Activated T-helper 17 cell treated with anti-CD3 and anti-CD28 coated beads, Interleukin-2, amount 50 U/mL, for 72 hours (primary cell): ENCODE measurements at regions not wholly inside any gene's neighbourhood (a gene's known extent, or its start where the extent isn't known, plus 50 kb on each side); places are given as distances from the start of the nearest gene placed in this dataset.
A peak's percentile ranks its signal among the peaks of the same experiment; 100 is the strongest.

Experiments used
- ATAC-seq: fragments of 150-1000 bp; cut with Tn5 transposase; replicated peaks from 2 replicates; pipeline ENCODE4 v1.10.0; 2021; ENCODE audit warnings: mild to moderate bottlenecking, moderate library complexity
- H3K27ac Mint-ChIP-seq: one replicate; pipeline ENCODE4 v1.8.0; 2022; ENCODE audit warnings: mixed read lengths
- H3K27me3 Mint-ChIP-seq: one replicate; pipeline ENCODE4 v1.8.0; 2022; ENCODE audit warnings: mixed read lengths
- H3K36me3 Mint-ChIP-seq: one replicate; pipeline ENCODE4 v1.8.0; 2022; ENCODE audit warnings: low read depth, mild to moderate bottlenecking, mixed read lengths
- H3K4me1 Mint-ChIP-seq: one replicate; pipeline ENCODE4 v1.8.0; 2022; ENCODE audit warnings: mixed read lengths
- H3K4me3 Mint-ChIP-seq: one replicate; pipeline ENCODE4 v1.8.0; 2022; ENCODE audit warnings: mild to moderate bottlenecking, mixed read lengths
- H3K9me3 Mint-ChIP-seq: one replicate; pipeline ENCODE4 v1.8.0; 2022; ENCODE audit warnings: mixed read lengths

DNA sequence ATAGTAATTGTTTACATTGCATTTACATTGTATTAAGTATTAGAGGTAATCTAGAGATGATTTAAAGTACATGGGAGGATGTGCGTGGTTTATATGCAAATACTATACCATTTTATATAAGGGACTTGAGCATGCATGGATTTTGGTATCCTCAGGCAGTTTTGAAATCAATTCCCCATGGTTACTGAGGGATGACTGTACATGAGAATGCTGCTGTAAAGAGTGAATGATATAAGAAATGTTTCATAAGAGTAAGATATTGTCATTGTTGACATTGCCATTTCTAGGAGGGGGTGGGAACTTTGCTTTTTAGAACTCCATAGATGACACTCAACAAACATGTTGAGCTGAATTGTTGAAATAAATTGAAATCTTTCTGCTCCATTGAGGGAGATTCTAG, 185.0 kb downstream of the SEMA6A start:
- Mint-ChIP-seq H3K27me3 (no peaks in the 10 kb centered on the region), H3K4me3 (no peak overlapping the region), H3K27ac (no peak overlapping the region), H3K36me3 (peaks cover 8% of the 10 kb centered on the region), H3K9me3 (peaks cover 14% of the 10 kb centered on the region), H3K4me1 (no peaks in the 10 kb centered on the region)
- no peak for ATAC-seq

GRCh38 chr5:116388564-116389258, 185.9 kb downstream of the SEMA6A start:
- ATAC-seq, result no peak
- no peak overlapping the region for H3K4me3 Mint-ChIP-seq
- H3K36me3 Mint-ChIP-seq, result peaks cover 10% of the 10 kb centered on the region
- no peaks in the 10 kb centered on the region for H3K27me3 Mint-ChIP-seq
- peaks cover 14% of the 10 kb centered on the region for H3K9me3 Mint-ChIP-seq
- H3K27ac Mint-ChIP-seq, result no peak overlapping the region
- no peaks in the 10 kb centered on the region for H3K4me1 Mint-ChIP-seq

GRCh38 chr5:116387738-116388137, 186.9 kb downstream of the SEMA6A start:
- no peak overlapping the region for H3K27ac Mint-ChIP-seq
- H3K9me3 Mint-ChIP-seq, result peaks cover 14% of the 10 kb centered on the region
- no peak for ATAC-seq
- no peak overlapping the region for H3K4me3 Mint-ChIP-seq
- peaks cover 16% of the 10 kb centered on the region for H3K36me3 Mint-ChIP-seq
- H3K27me3 Mint-ChIP-seq, result no peaks in the 10 kb centered on the region
- H3K4me1 Mint-ChIP-seq, result no peaks in the 10 kb centered on the region

GRCh38 chr5:116386633-116387032, 188.0 kb downstream of the SEMA6A start:
- H3K27me3 Mint-ChIP-seq, result no peaks in the 10 kb centered on the region
- peaks cover 24% of the 10 kb centered on the region for H3K36me3 Mint-ChIP-seq
- ATAC-seq, result no peak
- no peak overlapping the region for H3K27ac Mint-ChIP-seq
- H3K9me3 Mint-ChIP-seq, result peaks cover 14% of the 10 kb centered on the region
- no peak overlapping the region for H3K4me3 Mint-ChIP-seq
- H3K4me1 Mint-ChIP-seq, result no peaks in the 10 kb centered on the region

- H3K27me3 Mint-ChIP-seq, result no peaks in the 10 kb centered on the region
- no peaks in the 10 kb centered on the region for H3K4me1 Mint-ChIP-seq
- H3K36me3 Mint-ChIP-seq, result peaks cover 30% of the 10 kb centered on the region
- H3K4me3 Mint-ChIP-seq, result no peak overlapping the region
- no peak for ATAC-seq
- H3K9me3 Mint-ChIP-seq, result peaks cover 3% of the 10 kb centered on the region
- H3K27ac Mint-ChIP-seq, result no peak overlapping the region
Measured at GRCh38 chr5:116382874-116383266, 191.8 kb downstream of the SEMA6A start.

DNA sequence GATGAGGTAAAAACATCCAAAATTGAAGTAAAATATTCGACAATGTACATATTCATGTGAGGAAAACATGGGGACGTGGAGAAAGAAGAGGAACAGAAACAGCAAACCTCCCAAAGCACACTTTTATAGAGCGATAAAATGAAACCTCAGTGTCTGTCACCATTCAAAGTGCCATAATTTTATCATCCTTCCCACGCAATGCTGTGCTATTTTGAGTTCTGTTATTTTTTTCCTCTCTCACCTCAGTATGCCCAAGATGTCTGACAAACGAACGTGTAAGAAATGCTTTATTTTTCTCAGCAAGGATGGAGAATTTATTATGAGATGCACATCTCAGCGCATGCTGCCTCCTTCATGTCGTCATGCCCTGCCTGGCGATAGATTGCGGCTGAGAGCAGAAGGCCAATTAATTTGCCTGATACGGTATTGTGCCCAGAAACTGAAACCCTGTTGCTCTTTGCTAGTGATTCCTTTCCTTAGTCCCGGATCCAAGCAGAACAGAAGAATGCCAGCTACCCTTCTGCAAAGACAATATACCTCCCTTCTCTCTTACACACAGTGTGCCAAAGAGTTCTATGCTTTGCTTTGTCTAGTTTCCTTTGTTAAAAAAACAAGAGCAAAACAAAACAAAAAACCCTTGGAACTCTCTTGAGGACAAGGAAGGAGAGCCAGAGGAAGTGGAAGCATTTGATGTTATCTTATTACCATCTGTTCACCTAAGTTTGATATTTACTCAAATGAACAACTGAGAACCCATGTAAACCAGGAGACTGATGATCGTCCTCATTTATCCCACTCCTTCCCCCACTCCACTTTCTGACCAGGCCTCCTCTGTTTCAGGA, 192.4 kb downstream of the SEMA6A start:
- peaks cover 30% of the 10 kb centered on the region for H3K36me3 Mint-ChIP-seq
- H3K4me1 Mint-ChIP-seq, result no peaks in the 10 kb centered on the region
- H3K27ac Mint-ChIP-seq, result no peak overlapping the region

DNA sequence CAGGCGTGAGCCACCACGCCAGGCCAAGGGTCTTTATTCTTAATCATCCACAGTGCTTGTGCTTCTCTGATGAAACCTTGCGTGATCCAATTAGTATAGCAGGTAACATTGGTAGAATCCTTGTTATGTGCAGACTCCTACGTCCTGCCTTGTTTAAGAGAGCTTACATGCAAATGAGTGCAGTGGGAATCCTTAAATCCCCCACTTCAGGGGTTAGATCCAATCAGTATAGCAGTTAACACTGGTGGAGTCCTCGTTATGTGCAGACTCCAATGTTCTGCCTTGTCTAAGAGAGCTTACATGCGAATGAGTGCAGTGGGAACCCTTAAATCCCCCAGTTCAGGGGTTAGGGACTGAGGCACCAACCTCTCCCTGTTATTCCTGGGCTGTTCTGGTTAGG, 193.4 kb downstream of the SEMA6A start:
- ATAC-seq, result no peak
- H3K4me1 Mint-ChIP-seq, result no peaks in the 10 kb centered on the region
- no peak overlapping the region for H3K4me3 Mint-ChIP-seq
- H3K27me3 Mint-ChIP-seq, result no peaks in the 10 kb centered on the region
- H3K9me3 Mint-ChIP-seq, result peaks cover under 1% of the 10 kb centered on the region
- H3K27ac Mint-ChIP-seq, result no peak overlapping the region
- H3K36me3 Mint-ChIP-seq, result peaks cover 27% of the 10 kb centered on the region

More for the DNA sequence above, 192.4 kb downstream of the SEMA6A start:
- Mint-ChIP-seq H3K27me3 (no peaks in the 10 kb centered on the region), H3K4me3 (no peak overlapping the region), H3K9me3 (peaks cover 3% of the 10 kb centered on the region)
- ATAC-seq, result no peak

DNA sequence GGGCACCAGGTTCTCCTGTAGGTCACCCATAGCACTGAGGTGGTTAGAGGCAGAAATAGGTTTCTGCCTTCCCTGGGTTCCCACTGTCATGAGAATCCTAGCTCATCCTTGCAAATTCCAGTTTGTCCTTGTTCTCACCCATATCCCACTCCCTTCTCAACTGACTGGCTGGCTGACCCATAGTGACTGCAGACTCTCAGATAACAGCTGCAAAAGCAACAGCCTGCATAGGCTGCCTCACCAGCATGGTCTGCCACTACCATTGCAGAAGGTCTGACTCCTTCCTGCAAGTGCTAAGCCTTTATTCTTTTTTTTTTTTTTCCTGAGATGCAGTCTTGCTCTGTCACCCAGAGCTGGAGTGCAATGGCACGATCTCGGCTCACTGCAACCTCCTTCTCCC, 194.0 kb downstream of the SEMA6A start:
- no peaks in the 10 kb centered on the region for H3K9me3 Mint-ChIP-seq
- no peaks in the 10 kb centered on the region for H3K27me3 Mint-ChIP-seq
- H3K4me1 Mint-ChIP-seq, result no peaks in the 10 kb centered on the region
- H3K36me3 Mint-ChIP-seq, result peaks cover 22% of the 10 kb centered on the region
- no peak overlapping the region for H3K27ac Mint-ChIP-seq
- no peak for ATAC-seq
- H3K4me3 Mint-ChIP-seq, result no peak overlapping the region

DNA sequence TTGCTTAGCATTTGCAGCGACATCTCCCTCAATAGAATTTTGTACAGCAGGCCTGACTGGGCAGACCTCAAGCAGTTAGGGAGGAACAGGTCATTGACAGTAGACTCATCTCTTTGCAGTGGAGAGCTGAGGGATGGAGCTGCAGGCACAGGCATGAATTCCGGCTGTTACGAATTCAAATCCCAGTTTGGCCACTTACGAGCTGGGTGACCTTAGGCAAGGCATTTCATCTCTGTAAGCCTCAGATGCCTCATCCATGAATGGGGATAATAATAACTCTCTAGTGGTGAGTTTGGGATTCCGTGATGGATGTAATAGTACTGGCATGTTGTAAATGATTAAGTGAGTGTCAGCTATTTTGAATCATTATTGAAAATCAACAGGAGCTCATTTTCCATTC, 195.3 kb downstream of the SEMA6A start:
- Mint-ChIP-seq H3K27ac (no peak overlapping the region), H3K27me3 (no peaks in the 10 kb centered on the region), H3K4me1 (no peaks in the 10 kb centered on the region), H3K36me3 (peaks cover 22% of the 10 kb centered on the region), H3K4me3 (no peak overlapping the region), H3K9me3 (no peaks in the 10 kb centered on the region)
- ATAC-seq, result no peak

GRCh38 chr5:116378777-116379121, 195.9 kb downstream of the SEMA6A start:
- no peak for ATAC-seq

GRCh38 chr5:116378007-116378776, 196.4 kb downstream of the SEMA6A start:
- H3K27ac Mint-ChIP-seq, result no peak overlapping the region
- no peak for ATAC-seq
- no peaks in the 10 kb centered on the region for H3K9me3 Mint-ChIP-seq
- H3K4me1 Mint-ChIP-seq, result no peaks in the 10 kb centered on the region
- H3K27me3 Mint-ChIP-seq, result no peaks in the 10 kb centered on the region
- peaks cover 14% of the 10 kb centered on the region for H3K36me3 Mint-ChIP-seq
- no peak overlapping the region for H3K4me3 Mint-ChIP-seq

More at GRCh38 chr5:116378777-116379121, 195.9 kb downstream of the SEMA6A start:
- no peaks in the 10 kb centered on the region for H3K27me3 Mint-ChIP-seq
- no peaks in the 10 kb centered on the region for H3K9me3 Mint-ChIP-seq
- peaks cover 20% of the 10 kb centered on the region for H3K36me3 Mint-ChIP-seq
- no peak overlapping the region for H3K4me3 Mint-ChIP-seq
- no peaks in the 10 kb centered on the region for H3K4me1 Mint-ChIP-seq
- H3K27ac Mint-ChIP-seq, result no peak overlapping the region

- Mint-ChIP-seq H3K36me3 (peaks cover 14% of the 10 kb centered on the region), H3K27me3 (no peaks in the 10 kb centered on the region), H3K4me1 (no peaks in the 10 kb centered on the region), H3K4me3 (no peak overlapping the region), H3K9me3 (no peaks in the 10 kb centered on the region), H3K27ac (no peak overlapping the region)
- no peak for ATAC-seq
Measured at GRCh38 chr5:116377276-116378006, 197.2 kb downstream of the SEMA6A start.

- ATAC-seq, result no peak
- Mint-ChIP-seq H3K36me3 (no peaks in the 10 kb centered on the region), H3K4me3 (no peak overlapping the region), H3K27me3 (no peaks in the 10 kb centered on the region), H3K9me3 (no peaks in the 10 kb centered on the region), H3K27ac (no peak overlapping the region), H3K4me1 (no peaks in the 10 kb centered on the region)
Measured at GRCh38 chr5:116375926-116376325, 198.7 kb downstream of the SEMA6A start.

- Mint-ChIP-seq H3K36me3 (no peaks in the 10 kb centered on the region), H3K9me3 (no peaks in the 10 kb centered on the region), H3K27ac (no peak overlapping the region), H3K4me1 (no peaks in the 10 kb centered on the region), H3K4me3 (no peak overlapping the region), H3K27me3 (no peaks in the 10 kb centered on the region)
- peak; percentile 46 for ATAC-seq
Measured at GRCh38 chr5:116374434-116374852, 200.2 kb downstream of the SEMA6A start.
